GM10266 (cell line): ENCODE measurements at regions not wholly inside any gene's neighbourhood (a gene's known extent, or its start where the extent isn't known, plus 50 kb on each side); places are given as distances from the start of the nearest gene placed in this dataset.

ENCODE experiments used
- DNase-seq: peaks from one replicate; pipeline ENCODE4 v3.0.0; 2012; ENCODE audit errors: extremely low spot score
- CTCF ChIP-seq: IDR thresholded peaks from 2 replicates; pipeline ENCODE4 v1.5.1; 2012; ENCODE audit warnings: mild to moderate bottlenecking, low read depth; ENCODE audit not compliant: control insufficient read depth, insufficient read depth; ENCODE audit errors: missing control alignments

- DNase-seq: no peak
- TF ChIP-seq CTCF: no peak
These were observed 256.2 kb downstream of the PARN start for GRCh38 chr16:14373896-14374295.

- no peak for TF ChIP-seq CTCF
- DNase-seq: no peak
These were observed 256.7 kb downstream of the PARN start for GRCh38 chr16:14373406-14373805.

- TF ChIP-seq CTCF: no peak
- DNase-seq: no peak
These were observed 257.6 kb downstream of the PARN start for GRCh38 chr16:14372471-14372870.

- no peak for DNase-seq
- no peak for TF ChIP-seq CTCF
These were observed 258.2 kb downstream of the PARN start for GRCh38 chr16:14371778-14372431.

GRCh38 chr16:14370736-14371234, 259.3 kb downstream of the PARN start:
- no peak for DNase-seq
- no peak for TF ChIP-seq CTCF

GRCh38 chr16:14369734-14370598, 260.1 kb downstream of the PARN start:
- TF ChIP-seq CTCF: no peak
- no peak for DNase-seq

- DNase-seq: no peak
These were observed 261.7 kb downstream of the PARN start for GRCh38 chr16:14368399-14368798.

More at GRCh38 chr16:14368399-14368798, 261.7 kb downstream of the PARN start:
- TF ChIP-seq CTCF: no peak
